SK-N-SH treated with all-trans-retinoic acid at 6 μM for 48 hours (cell line): ENCODE measurements at regions not wholly inside any gene's neighbourhood (a gene's known extent, or its start where the extent isn't known, plus 50 kb on each side); places are given as distances from the start of the nearest gene placed in this dataset.

Experiments used
- ATAC-seq: fragments of 200-7000 bp; cut with Tn5 transposase; 3 replicates; pipeline ENCODE4 v1.9.1; 2020; ENCODE audit warnings: mild to moderate bottlenecking, moderate library complexity
- ARNTL ChIP-seq: fragments of 450-650 bp; formaldehyde crosslinking; IDR thresholded peaks from 2 replicates; pipeline ENCODE4 v1.5.0; 2020; ENCODE audit warnings: low read depth, mild to moderate bottlenecking, moderate library complexity, borderline replicate concordance
- BACH2 ChIP-seq: fragments of 250-450 bp; sonication (Bioruptor Pico); IDR thresholded peaks from 2 replicates; pipeline ENCODE4 v1.9.0; 2021; ENCODE audit warnings: mild to moderate bottlenecking, borderline replicate concordance
- CSRNP3 ChIP-seq: fragments of 250-450 bp; sonication (Bioruptor Pico); IDR thresholded peaks from 2 replicates; pipeline ENCODE4 v1.5.1; 2021; ENCODE audit warnings: mild to moderate bottlenecking, moderate library complexity
- ESRRG ChIP-seq: fragments of 250-450 bp; sonication (Bioruptor Pico); IDR thresholded peaks from 2 replicates; pipeline ENCODE4 v1.6.1; 2021; ENCODE audit warnings: mild to moderate bottlenecking
- GLIS3 ChIP-seq: fragments of 250-450 bp; sonication (Bioruptor Pico); IDR thresholded peaks from 2 replicates; pipeline ENCODE4 v1.5.0; 2020; ENCODE audit warnings: mild to moderate bottlenecking, moderate library complexity
- ISL1 ChIP-seq: fragments of 250-450 bp; sonication (Bioruptor Pico); IDR thresholded peaks from 2 replicates; pipeline ENCODE4 v2.1.2; 2022; ENCODE audit warnings: mild to moderate bottlenecking, moderate library complexity
- OSR1 ChIP-seq: fragments of 250-450 bp; sonication (Bioruptor Pico); IDR thresholded peaks from 2 replicates; pipeline ENCODE4 v1.8.0; 2022; ENCODE audit warnings: moderate library complexity, mild to moderate bottlenecking, inconsistent platforms
- PPARA ChIP-seq: fragments of 250-450 bp; sonication (Bioruptor Pico); IDR thresholded peaks from 2 replicates; pipeline ENCODE4 v1.5.0; 2020; ENCODE audit warnings: mild to moderate bottlenecking, borderline replicate concordance
- RARB ChIP-seq: fragments of 250-450 bp; sonication (Bioruptor Pico); IDR thresholded peaks from 2 replicates; pipeline ENCODE4 v1.8.0; 2021; ENCODE audit warnings: mild to moderate bottlenecking, moderate library complexity
- SNAI2 ChIP-seq: fragments of 250-450 bp; sonication (Bioruptor Pico); IDR thresholded peaks from 2 replicates; pipeline ENCODE4 v1.5.0; 2020; ENCODE audit warnings: mild to moderate bottlenecking, moderate library complexity
- TCF4 ChIP-seq: fragments of 250-450 bp; sonication (Bioruptor Pico); IDR thresholded peaks from 2 replicates; pipeline ENCODE4 v1.8.0; 2021; ENCODE audit warnings: mild to moderate bottlenecking, moderate library complexity, borderline replicate concordance
- TOX ChIP-seq: fragments of 250-450 bp; sonication (Bioruptor Pico); IDR thresholded peaks from 2 replicates; pipeline ENCODE4 v1.8.0; 2021; ENCODE audit warnings: mild to moderate bottlenecking, moderate library complexity, borderline replicate concordance
- ZC3H10 ChIP-seq: fragments of 250-450 bp; sonication (Bioruptor Pico); IDR thresholded peaks from 2 replicates; pipeline ENCODE4 v1.5.1; 2021; ENCODE audit warnings: mild to moderate bottlenecking, moderate library complexity
- ZFP3 ChIP-seq: fragments of 250-450 bp; sonication (Bioruptor Pico); IDR thresholded peaks from 2 replicates; pipeline ENCODE4 v1.5.0; 2020; ENCODE audit warnings: mild to moderate bottlenecking, moderate library complexity
- ZFP30 ChIP-seq: fragments of 450-650 bp; formaldehyde crosslinking; IDR thresholded peaks from 2 replicates; pipeline ENCODE4 v1.5.0; 2022; ENCODE audit warnings: mild to moderate bottlenecking, moderate library complexity
- ZNF70 ChIP-seq: fragments of 450-650 bp; formaldehyde crosslinking; IDR thresholded peaks from 2 replicates; pipeline ENCODE4 v1.5.0; 2020; ENCODE audit warnings: mild to moderate bottlenecking, moderate library complexity
- ZNF8 ChIP-seq: fragments of 450-650 bp; formaldehyde crosslinking; IDR thresholded peaks from 2 replicates; pipeline ENCODE4 v1.5.0; 2020; ENCODE audit warnings: mild to moderate bottlenecking, moderate library complexity
- TF ChIP-seq, protein P1 (sequence below): fragments of 250-450 bp; sonication (Bioruptor Pico); IDR thresholded peaks from 2 replicates; pipeline ENCODE4 v1.8.0; 2020; ENCODE audit warnings: mild to moderate bottlenecking, moderate library complexity, borderline replicate concordance
- TF ChIP-seq, protein P2 (sequence below): fragments of 250-450 bp; sonication (Bioruptor Pico); IDR thresholded peaks from 2 replicates; pipeline ENCODE4 v1.5.1; 2020; ENCODE audit warnings: low read depth, mild to moderate bottlenecking, moderate library complexity
- TF ChIP-seq, protein P3 (sequence below): fragments of 250-450 bp; sonication (Bioruptor Pico); IDR thresholded peaks from 2 replicates; pipeline ENCODE4 v1.8.0; 2021; ENCODE audit warnings: low read depth, mild to moderate bottlenecking, moderate library complexity, borderline replicate concordance

- TF ChIP-seq CSRNP3 (CRISPR knock-in tag), result no peak
Measured at GRCh38 chr21:19776076-19776475, 1222.1 kb upstream of the NCAM2 start (continued).

GRCh38 chr21:19781881-19782652 is 1216.1 kb upstream of the NCAM2 start:
- ATAC-seq, result no peak
- TF ChIP-seq RARB (CRISPR knock-in tag) (no peak), ZFP3 (CRISPR knock-in tag) (no peak), SNAI2 (CRISPR knock-in tag) (no peak), PPARA (CRISPR knock-in tag) (no peak), ISL1 (CRISPR knock-in tag) (no peak), ZC3H10 (no peak), OSR1 (CRISPR knock-in tag) (no peak), ZFP30 (CRISPR knock-in tag) (no peak), ESRRG (CRISPR knock-in tag) (no peak)
- TF ChIP-seq, protein P1, sequence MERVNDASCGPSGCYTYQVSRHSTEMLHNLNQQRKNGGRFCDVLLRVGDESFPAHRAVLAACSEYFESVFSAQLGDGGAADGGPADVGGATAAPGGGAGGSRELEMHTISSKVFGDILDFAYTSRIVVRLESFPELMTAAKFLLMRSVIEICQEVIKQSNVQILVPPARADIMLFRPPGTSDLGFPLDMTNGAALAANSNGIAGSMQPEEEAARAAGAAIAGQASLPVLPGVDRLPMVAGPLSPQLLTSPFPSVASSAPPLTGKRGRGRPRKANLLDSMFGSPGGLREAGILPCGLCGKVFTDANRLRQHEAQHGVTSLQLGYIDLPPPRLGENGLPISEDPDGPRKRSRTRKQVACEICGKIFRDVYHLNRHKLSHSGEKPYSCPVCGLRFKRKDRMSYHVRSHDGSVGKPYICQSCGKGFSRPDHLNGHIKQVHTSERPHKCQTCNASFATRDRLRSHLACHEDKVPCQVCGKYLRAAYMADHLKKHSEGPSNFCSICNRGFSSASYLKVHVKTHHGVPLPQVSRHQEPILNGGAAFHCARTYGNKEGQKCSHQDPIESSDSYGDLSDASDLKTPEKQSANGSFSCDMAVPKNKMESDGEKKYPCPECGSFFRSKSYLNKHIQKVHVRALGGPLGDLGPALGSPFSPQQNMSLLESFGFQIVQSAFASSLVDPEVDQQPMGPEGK, result no peak

- no peak for ATAC-seq
Measured at GRCh38 chr21:19785941-19786340, 1212.3 kb upstream of the NCAM2 start.

GRCh38 chr21:19792004-19792403 is 1206.2 kb upstream of the NCAM2 start:
- no peak for ATAC-seq
- no peak for TF ChIP-seq ESRRG (CRISPR knock-in tag)

More at GRCh38 chr21:19785941-19786340, 1212.3 kb upstream of the NCAM2 start:
- TF ChIP-seq BACH2 (CRISPR knock-in tag), result no peak
- TF ChIP-seq ZNF70 (CRISPR knock-in tag), result no peak
- TF ChIP-seq PPARA (CRISPR knock-in tag), result no peak
- no peak for TF ChIP-seq TOX (CRISPR knock-in tag)
- TF ChIP-seq TCF4 (CRISPR knock-in tag), result no peak
- TF ChIP-seq ZNF8 (CRISPR knock-in tag), result no peak
- no peak for TF ChIP-seq ARNTL (CRISPR knock-in tag)
- no peak for TF ChIP-seq ZC3H10
- TF ChIP-seq, protein P2, sequence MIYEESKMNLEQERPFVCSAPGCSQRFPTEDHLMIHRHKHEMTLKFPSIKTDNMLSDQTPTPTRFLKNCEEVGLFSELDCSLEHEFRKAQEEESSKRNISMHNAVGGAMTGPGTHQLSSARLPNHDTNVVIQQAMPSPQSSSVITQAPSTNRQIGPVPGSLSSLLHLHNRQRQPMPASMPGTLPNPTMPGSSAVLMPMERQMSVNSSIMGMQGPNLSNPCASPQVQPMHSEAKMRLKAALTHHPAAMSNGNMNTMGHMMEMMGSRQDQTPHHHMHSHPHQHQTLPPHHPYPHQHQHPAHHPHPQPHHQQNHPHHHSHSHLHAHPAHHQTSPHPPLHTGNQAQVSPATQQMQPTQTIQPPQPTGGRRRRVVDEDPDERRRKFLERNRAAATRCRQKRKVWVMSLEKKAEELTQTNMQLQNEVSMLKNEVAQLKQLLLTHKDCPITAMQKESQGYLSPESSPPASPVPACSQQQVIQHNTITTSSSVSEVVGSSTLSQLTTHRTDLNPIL, result no peak

DNA sequence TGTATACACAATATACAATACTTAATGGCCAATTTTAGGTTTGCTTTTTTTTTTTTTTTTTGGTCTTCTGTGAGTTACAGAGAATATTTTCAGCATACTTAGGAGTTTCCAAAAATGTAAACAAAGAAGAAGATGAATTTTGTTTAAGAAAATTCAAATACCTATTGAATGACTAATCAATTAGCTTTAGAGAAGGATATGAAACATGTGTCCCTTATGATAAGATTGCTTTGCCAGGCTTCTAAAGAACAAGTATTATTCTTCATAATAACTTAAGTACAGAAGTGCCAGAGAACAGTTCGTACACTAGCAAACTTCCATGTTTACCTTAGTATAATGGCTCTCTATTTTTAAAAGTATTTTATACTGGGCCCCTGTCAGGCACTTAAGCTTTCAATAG is 1191.0 kb upstream of the NCAM2 start:
- ATAC-seq, result no peak
- no peak for TF ChIP-seq PPARA (CRISPR knock-in tag)
- TF ChIP-seq SNAI2 (CRISPR knock-in tag), result no peak
- no peak for TF ChIP-seq ZFP30 (CRISPR knock-in tag)
- TF ChIP-seq, protein P3, sequence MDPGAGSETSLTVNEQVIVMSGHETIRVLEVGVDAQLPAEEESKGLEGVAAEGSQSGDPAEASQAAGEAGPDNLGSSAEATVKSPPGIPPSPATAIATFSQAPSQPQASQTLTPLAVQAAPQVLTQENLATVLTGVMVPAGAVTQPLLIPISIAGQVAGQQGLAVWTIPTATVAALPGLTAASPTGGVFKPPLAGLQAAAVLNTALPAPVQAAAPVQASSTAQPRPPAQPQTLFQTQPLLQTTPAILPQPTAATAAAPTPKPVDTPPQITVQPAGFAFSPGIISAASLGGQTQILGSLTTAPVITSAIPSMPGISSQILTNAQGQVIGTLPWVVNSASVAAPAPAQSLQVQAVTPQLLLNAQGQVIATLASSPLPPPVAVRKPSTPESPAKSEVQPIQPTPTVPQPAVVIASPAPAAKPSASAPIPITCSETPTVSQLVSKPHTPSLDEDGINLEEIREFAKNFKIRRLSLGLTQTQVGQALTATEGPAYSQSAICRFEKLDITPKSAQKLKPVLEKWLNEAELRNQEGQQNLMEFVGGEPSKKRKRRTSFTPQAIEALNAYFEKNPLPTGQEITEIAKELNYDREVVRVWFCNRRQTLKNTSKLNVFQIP, result no peak

GRCh38 chr21:19810779-19811178 is 1187.4 kb upstream of the NCAM2 start:
- ATAC-seq, result no peak
- TF ChIP-seq, protein P3, result no peak
- TF ChIP-seq ARNTL (CRISPR knock-in tag) (no peak), ZFP30 (CRISPR knock-in tag) (no peak), TCF4 (CRISPR knock-in tag) (no peak), BACH2 (CRISPR knock-in tag) (no peak), CSRNP3 (CRISPR knock-in tag) (no peak), ZFP3 (CRISPR knock-in tag) (no peak), TOX (CRISPR knock-in tag) (no peak), RARB (CRISPR knock-in tag) (no peak), ISL1 (CRISPR knock-in tag) (no peak), OSR1 (CRISPR knock-in tag) (no peak), ZNF70 (CRISPR knock-in tag) (no peak), SNAI2 (CRISPR knock-in tag) (no peak), GLIS3 (CRISPR knock-in tag) (no peak), ZC3H10 (no peak)
- TF ChIP-seq, protein P2, result no peak
